Dermis blood vessel endothelial cell (primary cell): ENCODE measurements at regions not wholly inside any gene's neighbourhood (a gene's known extent, or its start where the extent isn't known, plus 50 kb on each side); places are given as distances from the start of the nearest gene placed in this dataset.
"Not testable (repeated sequence)": the region's sequence is repeated elsewhere in the genome, so short reads cannot be mapped to it uniquely, and the experiment has no call there.

Experiments used
- DNase-seq: peaks from one replicate; pipeline ENCODE4 v3.0.0; 2010

DNA sequence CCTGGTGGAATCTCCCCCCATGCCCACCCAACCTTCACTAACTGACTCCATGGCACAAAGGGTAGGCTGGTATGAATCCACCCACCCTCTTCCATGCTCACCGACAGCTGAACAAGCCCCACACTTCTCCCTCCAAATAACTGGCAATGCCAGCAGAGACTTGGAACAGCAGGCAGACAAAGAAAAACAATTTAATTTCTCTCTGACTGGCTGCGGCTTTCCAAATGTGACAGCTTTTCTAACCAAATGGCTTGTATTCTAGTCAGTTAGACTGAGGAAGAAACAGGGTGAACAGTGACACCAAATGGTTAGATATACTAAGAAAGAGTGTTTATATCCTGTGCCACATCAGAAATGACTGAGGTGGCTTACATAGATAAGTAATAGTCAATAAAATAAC, 199.3 kb upstream of the ADAMTS3 start:
- DNase-seq: no peak

DNA sequence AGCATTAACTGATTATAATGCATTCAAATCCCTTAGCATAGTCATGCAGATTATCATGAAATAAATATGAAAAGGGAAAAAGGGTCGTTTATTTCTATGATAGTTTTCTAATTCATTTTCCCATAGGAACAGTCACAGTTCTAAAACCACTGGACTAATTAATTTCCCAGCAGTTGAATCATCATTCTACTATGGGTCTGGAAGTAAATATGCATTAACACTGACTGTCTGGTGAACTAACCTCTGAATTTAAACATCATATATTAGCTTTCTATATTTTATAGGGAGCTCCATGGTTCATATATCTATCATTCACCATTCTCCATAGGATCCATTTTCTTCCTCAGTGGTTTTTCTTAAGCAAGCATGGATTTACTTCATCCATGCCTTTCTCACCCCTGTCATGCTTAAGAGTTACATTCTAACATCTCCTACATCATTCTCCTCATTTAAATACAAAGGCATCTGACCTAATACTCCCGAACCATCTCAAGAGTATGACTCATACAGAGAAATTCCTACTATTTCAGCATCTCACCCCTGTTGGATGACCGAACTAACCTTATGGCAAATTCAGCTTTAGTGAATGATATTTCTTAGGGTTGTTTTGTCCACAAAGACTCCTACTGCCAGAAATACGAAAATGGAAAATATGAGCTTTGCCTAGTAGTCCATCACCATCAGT, 198.7 kb upstream of the ADAMTS3 start:
- no peak for DNase-seq

DNA sequence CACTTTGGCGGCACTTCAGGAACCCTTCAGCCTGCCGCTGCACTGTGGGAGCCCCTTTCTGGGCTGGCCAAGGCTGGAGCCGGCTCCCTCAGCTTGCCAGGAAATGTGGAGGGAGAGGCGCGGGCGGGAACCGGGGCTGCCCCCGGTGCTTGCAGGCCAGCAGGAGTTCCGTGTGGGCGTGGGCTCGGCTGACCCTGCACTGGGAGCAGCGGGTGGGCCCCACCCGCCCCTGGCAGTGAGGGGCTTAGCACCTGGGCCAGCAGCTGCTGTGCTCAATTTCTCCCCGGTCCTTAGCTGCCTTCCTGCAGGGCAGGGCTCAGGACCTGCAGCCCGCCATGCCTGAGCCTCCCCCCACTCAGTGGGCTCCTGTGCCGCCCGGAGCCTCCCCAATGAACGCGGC, 196.8 kb upstream of the ADAMTS3 start:
- DNase-seq: not testable (repeated sequence)

DNA sequence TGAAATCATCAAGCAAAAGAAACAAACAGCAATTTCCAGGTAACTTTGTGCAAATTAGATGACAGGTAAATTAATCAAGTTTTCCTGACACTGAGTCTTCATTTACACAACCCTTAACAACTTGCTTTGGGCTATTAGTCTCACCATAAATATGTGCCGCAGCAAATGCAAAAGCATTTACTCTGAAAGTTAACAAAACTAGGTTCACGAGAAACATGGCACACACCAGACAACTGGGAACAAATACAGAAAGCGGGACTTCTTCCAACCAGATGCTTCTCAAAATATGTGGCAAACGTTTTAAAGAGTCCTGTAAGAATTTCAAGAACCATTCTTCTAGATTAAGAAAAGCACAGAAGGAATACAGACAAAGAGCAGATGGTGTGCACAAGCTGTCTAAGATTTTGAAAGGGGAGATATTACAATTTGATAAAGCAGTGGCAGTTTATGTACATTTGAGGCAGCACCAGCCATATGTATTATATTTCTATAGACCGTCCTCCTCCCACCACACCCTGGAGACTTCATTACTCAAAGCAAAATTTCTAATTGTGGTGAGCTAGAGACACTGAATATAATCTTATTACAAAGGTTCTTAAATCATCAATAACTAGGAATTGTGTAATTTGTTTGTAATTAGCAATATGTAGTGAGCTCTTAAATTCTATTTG, 192.5 kb upstream of the ADAMTS3 start:
- DNase-seq: no peak

DNA sequence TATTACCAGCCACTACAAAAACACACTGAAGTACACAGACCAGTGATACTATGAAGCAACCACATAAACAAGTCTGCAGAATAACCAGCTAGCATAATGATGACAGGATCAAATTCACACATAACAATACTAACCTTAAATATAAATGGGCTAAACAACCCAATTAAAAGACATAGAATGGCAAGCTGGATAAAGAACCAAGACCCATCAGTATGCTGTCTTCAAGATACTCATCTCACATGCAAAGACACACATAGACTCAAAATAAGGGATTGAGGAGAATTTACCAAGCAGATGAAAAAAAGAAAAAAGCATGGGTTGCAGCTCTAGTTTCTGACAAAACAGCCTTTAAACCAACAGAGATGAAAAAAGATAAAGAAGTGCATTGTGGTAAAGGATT, 184.4 kb upstream of the ADAMTS3 start:
- DNase-seq: not testable (repeated sequence)

DNA sequence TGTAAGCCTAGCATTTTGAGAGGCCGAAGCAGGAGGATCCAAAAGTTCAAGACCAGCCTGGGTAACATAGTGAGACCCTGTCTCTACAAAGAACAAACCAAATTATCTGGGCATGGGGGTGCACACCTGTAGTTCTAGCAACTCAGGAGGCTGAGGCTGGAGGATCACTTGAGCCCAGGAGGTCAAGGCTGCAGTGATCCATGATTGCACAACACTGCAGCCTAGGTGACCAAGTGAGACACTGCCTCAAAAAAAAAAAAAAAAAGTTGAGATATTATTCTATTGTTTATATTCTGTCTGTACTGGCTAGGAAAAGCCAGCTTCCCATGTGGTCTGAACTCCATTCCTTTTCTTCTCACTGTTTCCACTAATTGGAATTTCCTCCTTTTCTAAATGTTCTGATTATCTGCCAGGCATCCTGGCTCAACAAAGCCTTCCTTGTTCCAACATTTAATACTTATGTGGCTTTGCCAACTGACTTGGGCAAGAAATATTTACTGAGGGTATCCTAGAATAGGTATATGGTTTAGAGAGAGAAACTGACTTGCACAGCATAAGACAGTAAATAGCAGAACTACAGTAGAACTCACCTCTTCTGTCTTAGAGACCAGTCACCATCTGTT, 175.2 kb upstream of the ADAMTS3 start:
- no peak for DNase-seq

DNA sequence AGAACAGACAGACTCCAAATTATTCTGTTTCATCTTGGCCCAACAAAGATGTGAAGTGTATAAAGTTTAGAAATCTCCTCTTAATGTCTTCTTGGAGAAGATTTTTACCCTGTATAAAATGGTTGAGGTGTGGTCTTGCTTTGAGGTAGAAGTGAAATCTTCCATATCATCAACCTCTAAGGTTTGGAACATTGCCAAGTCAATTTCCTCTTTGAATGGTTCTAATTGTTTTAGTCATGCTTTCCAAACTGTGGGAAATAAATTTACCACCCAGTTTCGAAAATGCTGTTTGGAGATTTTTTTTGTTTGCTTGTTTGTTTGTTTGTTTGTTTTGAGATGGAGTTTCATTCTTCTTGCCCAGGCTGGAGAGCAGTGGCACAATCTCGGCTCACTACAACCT, 174.1 kb upstream of the ADAMTS3 start:
- no peak for DNase-seq

DNA sequence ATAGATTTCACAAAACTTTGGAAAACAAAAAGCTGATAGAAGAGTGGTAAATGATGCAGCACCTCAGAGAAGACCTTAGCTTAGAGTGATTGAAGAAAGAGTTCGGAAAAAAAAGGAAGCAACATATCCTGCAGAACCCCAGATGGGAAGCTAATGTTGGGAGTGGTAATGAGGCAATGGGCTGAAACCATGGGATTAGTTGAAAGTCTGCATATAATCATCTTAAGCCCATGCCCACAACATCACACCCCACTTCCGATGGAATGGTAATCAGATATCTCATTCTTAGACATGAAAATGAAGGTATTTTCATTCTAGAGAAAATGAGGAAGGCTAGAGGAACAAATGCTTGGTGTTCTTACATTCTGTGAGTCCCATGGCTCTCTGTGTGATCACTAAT, 146.3 kb upstream of the ADAMTS3 start:
- no peak for DNase-seq

DNA sequence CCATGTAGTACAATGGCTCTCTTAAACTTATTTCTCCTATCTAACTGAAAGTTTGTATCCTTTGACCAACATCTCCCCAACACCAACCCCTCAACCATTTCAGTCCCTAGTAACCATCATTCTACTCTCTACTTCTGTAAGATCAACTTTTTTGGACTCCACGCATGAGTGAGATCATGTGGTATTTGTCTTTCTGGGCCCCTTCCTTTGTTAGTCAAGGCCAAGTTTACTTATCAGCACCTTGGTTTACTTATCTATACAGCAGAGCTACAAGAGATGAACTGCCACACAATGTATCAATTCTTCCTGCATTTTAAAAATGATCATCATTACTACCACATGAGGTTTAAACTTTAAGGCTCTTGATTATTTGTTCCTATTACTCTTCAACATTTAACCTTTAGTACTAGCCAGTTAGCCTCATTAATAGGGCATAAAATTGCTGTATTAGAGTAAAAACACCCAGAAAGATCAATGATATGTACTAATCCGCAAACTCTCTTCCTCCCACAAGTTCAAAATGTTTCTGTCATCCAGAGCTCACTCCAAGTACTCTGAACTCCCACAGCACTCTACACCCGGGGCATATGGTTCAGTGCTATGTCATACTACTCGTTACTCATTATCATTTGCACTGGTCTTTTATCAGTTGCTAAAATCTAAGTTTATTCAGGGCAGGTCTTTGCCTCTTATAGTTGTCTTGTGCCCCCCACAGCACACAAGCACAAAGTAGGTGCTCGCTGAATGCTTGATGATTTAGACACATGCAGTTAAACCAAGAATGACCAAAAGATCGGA, 145.7 kb upstream of the ADAMTS3 start:
- no peak for DNase-seq

DNA sequence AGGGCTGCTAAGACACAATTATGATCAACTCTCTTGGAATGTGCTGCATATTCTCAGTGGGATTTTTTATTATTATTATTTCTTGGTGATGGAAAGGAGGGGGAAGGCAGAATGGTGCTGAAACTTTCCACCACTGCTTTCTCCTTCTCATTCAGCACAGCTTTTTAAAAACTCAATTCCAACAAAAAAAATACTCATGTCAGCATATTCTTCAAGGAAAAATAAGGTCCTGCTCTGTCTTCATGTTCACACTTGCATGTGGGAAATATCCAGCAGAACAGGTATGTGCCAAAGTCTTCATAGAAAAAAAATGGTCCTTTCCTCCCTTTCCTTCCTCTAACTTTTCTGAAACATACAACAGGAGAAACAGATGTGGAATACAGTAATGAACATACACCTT, 144.0 kb upstream of the ADAMTS3 start:
- no peak for DNase-seq

DNA sequence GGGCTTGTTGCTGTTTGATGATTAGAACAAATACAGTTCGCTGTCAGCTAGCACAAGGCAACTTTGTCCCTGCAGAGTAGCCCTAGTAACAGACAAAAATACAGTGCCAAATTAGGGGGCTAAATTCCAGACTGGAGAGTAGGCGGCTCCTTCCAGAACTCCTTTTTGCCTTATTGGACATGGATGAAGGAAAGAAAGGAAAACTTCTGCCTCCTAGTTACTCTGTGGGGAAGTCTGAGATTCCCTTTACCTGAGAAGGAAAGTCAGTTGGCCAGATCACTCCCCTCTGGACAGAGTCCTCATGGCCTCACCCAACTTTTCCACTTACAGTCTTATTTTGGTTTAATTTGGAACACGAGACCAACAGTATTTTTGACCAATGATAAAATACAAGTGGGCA, 140.5 kb upstream of the ADAMTS3 start:
- DNase-seq: no peak

DNA sequence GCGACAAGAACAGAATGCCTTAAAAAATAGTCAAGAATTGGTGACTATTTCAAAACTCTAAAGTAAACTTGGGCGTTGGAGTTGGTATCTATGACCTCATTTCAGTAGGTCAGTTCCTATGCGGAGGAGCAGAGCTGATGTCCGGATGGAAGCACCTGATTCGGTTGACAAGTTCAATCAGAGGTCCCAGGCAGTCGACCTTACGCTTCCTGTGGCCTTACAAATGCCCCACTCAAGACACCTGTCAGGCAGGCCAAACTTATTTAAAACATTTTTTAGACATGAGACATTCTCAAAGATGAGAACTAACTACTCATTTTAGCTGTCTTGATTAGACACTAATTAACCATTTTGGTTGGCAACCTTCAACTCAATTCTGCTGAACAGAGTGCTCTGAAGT, 137.7 kb upstream of the ADAMTS3 start:
- DNase-seq: no peak

DNA sequence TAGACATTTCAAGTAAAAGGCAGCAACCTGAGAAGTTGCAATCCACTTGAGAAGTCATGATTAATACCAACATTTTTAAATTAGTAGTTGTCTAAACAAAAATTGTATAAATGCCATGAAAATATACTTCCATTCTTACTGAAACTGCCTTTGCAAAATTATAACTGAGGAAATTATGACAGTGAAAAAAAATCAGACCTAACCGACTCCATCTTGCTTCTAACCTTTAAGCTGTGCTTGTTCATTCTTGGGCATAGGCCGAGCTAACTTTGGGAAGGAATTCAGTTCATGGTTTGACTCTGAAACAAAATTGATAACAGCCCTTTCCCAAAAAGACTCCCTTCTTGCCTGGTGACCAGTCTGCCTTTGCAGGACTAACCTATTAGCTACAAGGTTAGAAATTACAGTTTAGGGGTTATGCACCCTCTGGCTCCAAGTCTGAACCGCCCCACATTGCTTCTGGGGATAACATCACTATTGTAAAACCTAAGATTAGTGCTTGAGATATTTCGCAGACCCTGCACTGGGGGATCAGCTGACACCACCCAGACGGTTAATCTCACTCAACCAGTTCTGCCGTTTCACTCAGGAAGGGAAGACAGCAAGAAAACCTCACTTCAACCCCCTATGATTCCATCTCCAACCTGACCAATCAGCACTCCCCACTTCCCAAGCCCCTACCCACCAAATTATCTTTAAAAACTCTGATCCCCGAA, 136.1 kb upstream of the ADAMTS3 start:
- DNase-seq: not testable (repeated sequence)

DNA sequence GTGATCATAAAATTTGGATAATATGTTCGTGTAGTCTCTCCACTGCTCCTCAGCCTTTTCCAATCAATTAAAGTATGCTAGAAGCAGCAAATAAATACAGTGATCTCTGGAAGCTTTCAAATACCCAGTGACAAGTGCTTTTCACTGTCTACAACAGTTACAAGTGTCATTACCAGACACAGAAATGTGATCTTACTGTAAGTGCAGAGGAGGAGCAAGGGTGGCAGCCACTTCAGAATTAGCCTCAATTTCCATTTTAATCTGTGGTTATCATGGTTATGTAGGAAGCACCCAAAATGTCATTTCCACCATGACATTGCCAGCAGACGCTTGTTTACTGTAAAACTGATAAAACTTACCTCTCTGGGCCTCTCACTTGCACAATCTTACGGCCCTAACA, 133.9 kb upstream of the ADAMTS3 start:
- DNase-seq: no peak

DNA sequence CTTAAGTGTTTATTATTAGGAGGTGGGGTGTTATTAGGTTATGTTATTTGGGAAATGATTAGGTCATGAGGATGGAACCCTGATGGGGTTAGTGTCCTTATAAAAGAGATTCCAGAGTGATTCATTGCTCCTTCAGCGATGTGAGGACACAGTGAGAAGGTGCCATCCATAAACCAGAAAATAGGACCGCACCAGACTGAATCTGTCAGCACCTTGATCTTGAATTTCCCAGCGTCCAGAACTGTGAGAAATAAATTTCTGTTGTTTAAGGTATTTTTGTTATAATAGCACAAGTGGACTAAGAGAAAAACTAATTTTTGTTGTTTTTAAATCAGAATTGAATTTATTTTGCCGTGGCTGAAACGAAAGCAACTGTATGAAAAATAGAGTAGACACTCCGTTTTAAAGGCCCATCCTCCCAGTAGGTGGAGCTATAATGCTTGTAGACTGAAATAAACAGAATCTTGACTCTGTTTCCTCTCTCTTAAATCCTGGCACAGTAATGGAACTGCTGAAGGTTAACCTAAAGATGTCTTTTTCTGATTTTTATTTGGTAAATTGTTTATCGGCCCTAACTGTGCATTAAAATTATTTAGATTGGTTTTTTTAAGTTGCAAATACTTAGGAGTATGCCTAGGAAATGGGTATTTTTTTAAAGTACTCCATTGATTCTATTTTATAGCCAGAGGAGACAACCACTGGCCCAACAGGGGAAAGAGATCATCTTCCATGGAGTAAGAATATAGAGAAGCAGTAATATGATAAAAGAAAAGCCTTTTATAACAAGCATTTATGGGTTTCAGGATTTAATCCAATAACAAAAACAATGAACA, 133.2 kb upstream of the ADAMTS3 start:
- DNase-seq: peak; percentile 71

DNA sequence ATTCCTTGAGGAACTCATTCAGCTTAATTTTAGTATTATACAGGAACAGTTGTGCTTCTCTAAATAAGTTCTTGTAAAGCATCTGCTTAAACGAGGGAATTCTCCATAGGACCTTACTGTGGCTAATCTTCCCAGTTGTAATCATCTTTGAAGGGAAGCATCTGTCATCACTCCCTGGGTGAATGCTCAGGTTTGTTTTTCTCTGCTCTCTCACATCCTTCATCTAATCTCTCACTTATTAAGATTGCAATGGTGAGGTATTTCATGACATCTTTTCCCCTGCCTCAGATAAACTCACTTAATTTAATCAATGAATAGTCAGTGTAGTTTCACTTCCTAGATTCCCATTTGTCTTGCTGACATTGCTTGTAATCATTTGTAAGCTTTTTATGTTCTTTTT, 121.8 kb upstream of the ADAMTS3 start:
- no peak for DNase-seq

DNA sequence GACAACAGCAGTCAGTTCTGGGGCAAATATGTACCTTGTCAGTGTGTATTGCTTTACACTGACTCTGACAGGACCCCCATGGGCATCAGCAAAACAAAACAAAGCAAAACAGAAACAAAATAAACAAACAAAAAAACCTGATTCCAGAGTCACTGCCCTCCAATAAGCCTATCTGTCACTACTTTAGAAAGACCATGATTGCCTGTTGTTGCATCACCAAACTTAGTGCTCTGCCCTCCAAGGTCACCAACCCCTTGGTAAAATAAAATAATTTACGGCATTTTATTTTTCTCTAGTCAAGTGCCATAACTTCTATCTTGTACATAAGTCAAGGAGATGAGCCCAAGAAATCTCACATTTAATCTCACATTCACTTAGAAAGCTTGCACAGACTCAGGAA, 120.9 kb upstream of the ADAMTS3 start:
- DNase-seq: no peak

DNA sequence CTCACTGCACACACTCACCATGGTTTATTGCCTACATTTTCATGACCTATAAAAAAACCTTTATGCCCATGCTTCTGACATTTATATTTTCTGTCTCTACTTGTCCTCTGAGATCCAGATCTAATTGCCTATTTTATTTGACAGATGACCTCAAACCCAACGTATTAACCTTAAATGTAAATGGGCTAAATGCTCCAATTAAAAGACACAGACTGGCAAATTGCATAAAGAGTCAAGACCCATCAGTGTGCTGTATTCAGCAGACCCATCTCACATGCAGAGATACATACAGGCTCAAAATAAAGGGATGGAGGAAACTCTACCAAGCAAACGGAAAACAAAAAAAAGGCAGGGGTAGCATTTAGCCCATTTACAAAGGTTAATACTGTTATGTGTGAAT, 117.4 kb upstream of the ADAMTS3 start:
- not testable (repeated sequence) for DNase-seq

DNA sequence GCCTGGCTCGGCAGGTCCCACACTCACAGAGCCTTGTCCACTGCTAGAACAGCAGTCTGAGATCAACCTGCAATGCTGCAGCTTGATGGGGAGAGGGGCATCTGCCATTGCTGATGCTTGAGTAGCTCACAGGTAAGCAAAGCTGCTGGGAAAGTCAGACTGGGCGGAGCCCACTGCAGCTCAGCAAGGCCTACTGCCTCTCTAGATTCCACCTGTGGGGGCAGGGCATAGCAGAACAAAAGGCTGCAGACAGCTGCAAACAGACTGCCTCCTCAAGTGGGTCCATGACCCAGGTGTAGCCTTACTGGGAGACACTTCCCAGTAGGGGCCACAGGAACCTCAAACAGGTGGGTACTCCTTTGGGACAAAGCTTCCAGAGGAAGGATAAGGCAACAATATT, 110.6 kb upstream of the ADAMTS3 start:
- DNase-seq: no peak

DNA sequence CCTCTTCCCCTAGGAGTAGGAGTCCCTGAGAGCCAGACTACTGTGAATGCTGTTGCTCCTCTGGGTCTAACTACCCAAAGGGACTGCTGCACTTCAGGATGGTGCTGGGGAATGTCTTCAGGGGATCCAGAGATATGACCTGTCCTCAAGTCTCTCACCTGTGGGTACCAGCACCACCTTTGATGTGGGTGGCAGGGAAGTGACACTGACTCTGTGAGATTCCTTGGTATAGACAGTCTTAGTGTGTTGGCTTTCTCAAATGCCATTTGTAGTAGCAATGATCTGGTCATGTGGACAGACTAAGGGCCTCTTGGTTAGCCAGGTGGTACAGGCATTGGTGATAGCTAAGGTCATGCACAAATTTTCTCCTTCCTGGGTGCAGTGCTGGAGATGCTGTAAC, 108.9 kb upstream of the ADAMTS3 start:
- no peak for DNase-seq

DNA sequence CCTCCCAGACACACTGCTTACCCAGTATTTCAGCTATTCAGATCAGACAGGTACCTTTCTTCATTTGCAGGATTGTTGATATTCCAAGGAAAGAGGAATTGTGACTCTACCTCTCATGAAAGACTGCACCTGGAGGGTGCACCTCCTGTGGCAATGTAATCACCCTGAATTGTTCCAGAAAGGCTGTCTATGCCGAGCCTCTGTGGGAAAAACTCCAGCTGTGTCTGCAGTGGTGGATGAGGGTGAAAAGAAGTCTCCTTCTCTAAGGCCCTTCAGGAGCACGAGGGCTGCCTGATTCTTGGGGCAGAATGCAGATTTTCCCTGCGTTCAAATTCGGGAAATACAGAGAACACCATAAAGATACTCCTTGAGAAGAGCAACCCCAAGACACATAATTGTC, 108.2 kb upstream of the ADAMTS3 start:
- DNase-seq: no peak

DNA sequence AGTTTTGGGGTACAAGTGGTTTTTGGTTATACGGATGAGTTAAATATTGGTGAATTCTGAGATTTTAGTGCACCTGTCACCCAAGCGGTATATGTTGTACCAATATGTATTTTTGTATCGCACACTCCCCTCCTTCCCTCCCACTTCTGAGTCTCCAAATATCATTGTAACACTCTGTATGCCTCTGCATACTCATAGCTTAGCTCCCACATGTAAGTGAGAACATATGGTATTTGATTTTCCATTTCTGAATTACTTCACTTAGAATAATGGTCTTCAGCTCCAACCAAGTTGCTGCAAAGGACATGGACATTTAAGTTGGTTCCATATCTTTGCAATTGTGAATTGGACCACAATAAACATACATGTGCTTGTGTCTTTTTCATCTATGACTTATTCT, 103.0 kb upstream of the ADAMTS3 start:
- no peak for DNase-seq
